GM18861 (cell line): ENCODE measurements at regions not wholly inside any gene's neighbourhood (a gene's known extent, or its start where the extent isn't known, plus 50 kb on each side); places are given as distances from the start of the nearest gene placed in this dataset.
"Not testable (repeated sequence)": the region's sequence is repeated elsewhere in the genome, so short reads cannot be mapped to it uniquely, and the experiment has no call there.

Source experiments
- ATAC-seq: cut with Tn5 transposase; IDR thresholded peaks from one replicate; pipeline ENCODE4 v1.9.1; 2021; ENCODE audit not compliant: unreplicated experiment

DNA sequence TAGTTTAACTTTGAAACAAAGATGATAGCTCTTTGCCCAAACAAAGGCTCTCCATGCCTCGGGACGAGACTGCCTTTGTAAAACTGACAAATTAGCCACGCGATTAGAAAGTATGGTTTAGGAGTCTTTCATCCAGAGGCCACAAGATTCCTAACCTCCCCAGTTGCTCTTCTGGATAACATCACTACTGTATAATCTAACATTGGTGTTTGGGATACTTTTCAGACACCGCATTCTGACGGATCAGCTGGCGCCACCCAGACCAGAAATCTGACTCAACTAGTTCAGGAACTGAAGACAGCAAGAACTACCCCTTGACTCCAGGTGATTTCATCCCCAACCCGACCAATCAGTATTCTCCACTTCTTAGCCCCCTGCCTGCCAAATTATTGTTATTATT, 98.1 kb upstream of the TEX13D start:
- no peak for ATAC-seq

DNA sequence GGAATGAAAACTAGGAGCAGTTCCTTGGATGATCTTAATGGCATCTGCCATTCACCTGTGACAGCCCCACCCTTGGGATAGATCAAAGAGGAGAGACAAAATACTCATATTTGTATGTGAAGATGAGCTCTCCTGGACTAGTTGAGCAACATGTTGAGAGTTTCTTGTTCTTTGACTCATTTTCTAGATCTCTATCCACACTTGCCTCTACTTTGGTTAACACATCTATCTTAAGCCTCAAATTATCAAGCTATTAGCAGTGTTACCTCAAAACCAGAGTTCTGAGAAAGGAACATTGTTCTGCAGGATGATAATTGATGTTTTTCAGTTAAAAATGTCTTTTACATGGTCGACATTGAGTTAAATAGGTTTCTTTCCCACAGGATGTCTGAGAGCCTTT, 94.2 kb upstream of the TEX13D start:
- ATAC-seq = no peak

DNA sequence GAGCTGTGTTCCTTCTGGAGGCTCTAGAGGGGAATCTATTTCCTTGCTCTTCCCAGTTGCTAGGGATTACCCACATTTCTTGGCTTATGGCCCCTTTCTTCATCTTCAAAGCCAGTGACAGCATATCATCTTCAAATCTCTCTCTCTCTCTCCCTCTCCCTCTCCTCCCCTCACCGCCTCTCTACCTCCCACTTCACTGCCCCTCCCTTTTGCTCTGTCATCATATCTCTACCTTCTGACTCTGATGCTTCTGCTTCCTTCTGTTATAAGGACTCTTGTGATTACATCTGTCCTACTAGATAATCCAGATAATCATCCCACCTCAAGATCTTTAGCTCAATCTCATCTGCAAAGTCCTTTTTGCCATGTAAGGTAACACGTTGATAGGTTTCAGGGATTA, 93.1 kb upstream of the TEX13D start:
- ATAC-seq = no peak

DNA sequence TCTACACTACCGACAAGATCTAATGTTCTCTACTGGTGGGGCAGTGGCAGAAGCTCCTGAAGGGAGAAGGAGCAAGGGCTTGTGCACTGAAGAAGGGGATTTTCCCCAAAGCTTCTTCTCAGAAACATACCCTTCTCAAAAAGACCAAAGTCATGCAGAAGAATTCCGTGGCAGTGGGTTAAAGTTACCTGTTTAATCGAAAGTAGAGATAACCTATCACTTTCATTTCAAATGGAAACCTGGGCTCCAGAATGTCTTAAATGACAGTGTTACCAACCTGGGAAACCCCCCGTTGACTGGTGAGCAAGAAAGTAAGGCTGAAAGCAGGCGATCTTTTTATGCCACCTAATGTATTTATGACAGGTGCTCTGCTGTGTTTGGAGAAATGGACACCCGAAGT, 92.5 kb upstream of the TEX13D start:
- ATAC-seq = peak; percentile 81

DNA sequence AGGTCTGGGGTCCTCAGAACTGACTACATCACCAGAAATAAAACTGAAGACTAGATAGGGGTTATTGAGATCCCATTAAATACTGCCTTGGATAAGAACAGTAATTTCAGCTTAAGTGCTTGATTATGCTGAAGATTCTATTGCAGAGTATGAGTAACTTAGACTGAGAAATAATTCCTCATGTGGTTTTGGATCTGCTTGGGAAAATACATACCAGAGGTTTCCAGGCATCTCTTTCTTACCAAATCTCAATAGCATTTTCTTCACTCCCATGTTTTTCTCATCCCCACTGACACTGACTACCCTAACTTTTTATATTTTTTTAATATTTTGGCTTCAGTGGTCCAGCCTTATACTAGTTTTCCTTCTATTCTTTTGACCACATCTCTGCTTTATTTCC, 92.0 kb upstream of the TEX13D start:
- no peak for ATAC-seq

DNA sequence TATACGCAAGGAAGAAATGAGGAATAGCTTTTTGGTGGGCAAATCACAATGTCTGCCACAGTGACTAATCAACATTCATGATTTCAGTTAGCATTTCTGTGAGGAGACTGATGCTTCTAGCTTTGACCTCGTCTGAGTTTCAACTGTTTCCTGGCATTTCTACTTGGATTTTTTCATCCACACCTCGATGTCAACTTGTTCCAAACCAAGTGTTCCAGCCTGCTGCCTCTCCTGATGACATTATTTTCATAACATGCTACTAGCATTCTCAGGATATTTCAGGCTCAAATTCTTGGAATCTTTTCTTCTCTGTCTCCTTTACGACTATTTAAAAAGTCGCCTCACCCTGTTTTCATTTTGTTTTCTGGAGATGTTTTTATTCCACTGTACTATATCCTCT, 90.3 kb upstream of the TEX13D start:
- no peak for ATAC-seq

DNA sequence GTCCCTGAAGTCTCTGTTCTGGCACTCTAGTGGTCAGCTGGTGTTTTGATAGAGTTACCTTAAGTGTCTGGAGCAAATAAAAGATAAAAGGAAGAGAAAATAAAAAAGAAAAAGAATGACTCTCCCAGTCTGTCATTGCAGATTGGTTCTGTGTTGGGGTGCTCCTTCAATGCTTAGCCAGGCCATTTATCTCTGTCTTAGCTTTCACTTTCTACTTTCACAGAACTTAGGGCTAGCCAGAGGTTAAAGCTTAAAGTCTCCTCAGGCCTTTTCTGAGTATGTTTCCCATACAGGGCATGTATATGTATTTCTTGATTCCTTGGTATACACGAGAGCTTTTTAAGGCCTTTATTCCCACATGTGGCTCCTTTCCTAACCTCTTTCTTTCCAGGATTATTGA, 83.1 kb upstream of the TEX13D start:
- ATAC-seq = peak; percentile 57

DNA sequence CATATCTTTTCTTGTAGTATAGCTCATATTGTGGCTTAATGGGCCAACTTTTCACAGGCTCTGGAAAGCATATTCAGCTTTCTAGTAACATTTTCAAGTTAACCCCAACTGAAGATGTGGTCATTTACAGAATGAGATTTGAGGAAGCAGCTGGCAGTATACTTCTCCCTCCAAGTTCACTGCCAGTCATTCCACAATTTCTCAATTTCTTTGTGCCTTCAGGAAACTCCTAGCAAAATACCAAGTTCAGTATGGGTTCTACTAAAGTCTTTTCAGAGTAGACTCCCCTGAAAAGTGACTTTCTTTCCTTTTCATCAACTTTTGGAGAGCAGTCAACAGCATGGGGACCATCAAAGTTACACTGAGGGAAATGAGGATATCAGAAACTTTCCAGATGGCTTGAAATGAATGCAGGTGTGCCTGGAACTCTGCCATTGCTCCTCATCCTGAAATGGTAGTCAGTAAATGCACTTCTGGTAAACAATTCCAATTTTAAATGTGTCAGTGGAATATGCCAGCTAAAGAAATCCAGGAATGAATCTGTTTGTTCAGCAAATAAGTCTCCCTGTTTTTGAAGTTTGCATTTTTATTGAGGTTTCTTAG, 81.5 kb upstream of the TEX13D start:
- no peak for ATAC-seq

DNA sequence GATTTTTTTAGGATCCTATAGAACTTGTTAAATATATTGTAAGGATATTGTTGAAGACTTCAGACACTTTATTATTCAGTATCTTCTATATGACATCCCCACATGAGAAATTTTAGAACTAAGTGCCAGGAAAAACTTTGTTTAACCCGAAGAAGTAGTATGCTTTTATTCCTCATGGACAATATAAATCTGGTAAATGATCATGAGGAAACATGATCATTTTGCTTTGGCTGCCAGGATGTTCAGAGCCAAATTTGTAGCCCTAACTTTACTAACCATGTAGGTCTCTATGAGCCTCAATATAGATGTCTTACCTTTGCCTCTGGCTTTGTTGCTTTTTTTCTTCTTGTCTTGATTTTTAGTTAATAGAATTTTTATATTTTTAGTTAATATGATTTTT, 77.8 kb upstream of the TEX13D start:
- no peak for ATAC-seq

DNA sequence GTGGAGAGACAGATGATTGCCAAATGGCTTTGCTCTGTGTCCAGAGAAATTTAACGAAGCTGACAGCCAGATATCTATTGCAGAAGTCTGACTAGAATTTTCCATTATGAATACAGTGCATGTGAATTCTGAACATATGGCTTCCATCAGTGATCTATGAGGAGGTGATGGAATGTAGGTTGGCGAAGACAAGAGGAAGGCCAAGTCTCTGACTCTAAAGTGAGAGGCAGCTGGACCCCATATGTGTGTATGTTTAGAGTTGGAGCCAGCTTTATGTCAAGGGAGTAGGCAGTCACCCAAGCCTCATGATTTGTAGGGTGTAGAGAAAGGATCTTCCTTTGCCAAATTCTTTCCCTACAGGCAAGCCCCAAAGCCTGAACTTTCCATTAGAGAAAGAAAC, 76.2 kb upstream of the TEX13D start:
- ATAC-seq = no peak

DNA sequence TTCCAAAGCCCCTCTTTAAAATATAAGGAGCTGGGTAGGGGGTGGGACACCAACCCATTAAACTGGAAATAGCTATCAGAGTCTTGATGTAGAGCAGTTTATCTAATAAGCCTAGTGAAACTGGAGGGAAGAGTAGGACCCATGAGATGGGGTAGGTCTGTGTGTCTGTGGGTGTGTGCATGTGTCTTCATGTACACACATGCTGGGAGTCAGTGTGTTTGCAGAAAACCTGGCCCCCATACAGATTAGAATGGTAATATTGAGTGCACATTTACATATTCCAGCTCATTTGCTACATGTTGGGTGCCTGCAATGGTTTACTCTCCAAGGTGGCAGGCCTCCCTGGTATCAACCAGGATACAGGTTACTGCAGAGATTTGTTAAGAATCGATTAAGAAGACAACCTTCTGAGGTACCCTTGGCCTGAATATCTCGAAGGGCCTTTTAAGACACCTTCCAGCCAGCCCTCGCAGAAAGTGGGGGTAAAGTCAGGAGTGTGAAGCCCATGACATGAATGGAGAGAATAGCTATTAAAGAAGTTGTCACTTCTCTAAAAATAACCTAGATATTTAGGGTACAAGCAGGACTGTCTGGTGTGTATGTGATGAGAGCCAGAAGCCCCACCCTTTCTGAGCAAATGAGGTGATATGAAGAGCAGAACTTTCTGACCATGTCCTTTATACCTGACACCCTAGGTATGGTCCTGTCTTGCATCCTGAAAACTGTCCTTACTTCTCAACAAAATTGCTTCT, 75.7 kb upstream of the TEX13D start:
- no peak for ATAC-seq

DNA sequence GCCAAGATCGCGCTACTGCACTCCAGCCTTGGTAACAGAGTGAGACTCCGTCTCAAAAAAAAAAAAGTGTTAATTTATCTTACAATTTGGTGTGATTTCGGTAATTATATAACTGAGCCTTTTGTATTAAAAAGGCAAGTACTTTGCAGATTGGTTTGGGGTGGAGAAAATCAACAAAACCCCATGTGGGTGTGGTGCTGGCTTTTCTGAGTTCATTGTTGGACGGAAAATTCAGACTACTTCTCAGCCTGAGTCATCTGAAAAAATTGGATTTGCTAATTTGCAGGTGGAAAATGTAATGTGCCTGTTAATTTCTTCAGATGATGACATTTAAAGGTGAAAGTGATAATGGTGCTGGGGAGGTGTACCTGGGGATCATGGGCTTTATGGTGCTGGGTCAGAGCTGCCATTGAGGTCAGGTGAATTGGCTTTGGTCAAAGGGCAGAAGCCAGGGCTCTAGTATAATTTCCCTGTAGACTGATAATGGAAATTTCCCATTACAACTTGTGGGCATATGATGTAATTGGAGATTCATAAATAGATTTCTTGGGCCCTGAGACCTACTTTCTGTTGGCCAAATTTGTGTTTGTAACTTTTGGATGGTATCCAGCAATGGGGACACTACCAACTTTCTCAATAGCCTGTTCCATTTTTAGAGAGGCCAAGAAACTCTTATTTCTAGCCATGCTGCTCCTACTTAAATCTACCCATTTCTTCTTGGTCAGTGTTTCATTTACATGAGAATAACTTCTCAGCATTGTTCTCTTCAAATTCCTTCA, 74.3 kb upstream of the TEX13D start:
- ATAC-seq = no peak

DNA sequence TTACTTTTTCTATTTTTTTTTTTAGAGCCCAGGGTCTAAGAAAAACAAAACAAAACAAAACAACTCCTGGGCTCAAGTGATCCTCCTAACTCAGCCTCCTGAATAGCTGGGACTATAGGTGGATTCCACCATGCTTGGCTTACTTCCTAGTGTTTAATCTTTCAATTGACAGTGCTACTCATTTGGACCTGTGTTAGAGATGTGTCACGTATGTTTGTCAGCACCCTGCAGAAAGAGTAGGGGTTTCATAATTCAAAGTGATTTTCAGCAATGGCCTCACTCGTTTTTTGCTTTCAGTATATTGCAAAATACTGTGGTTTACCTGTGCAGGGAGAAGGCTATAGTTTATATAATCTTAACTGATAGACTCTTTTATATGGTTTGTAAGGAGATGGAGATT, 71.6 kb upstream of the TEX13D start:
- no peak for ATAC-seq

DNA sequence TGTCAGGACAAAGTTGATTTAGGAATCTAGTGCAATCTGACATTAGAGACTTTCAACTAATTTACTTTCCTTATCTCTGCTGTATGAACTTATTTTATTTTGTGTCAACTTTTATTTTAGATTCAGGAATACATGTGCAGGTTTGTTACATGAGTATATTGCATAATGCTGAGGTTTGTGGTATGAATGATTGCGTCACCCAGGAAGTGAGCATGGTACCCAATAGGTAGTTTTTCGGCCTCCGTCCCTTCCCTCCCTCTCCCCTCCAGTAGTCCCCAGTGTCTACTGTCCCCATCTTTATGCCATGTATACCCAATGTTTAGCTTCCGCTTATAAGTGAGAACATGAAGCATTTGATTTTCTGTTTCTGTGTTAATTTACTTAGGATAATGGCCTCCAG, 68.7 kb upstream of the TEX13D start:
- ATAC-seq = no peak

DNA sequence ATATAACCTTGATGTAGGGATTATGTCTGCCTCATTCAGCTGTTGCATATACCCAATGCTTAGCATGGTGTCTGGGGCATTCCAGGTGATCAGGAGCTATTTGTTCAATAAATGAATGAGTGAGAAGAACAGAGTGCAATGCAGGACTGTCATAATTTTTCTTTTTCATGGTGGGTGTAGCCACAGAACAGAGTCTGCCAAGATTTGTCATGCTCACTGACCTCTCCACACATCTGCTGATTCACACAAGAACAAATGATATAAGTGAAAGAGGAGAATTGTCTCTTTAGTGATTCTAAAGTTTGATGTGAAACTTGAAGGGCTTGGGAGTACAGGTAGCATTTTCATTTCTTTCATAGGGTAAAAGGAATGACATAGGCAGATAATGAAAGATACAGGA, 64.4 kb upstream of the TEX13D start:
- ATAC-seq = no peak

DNA sequence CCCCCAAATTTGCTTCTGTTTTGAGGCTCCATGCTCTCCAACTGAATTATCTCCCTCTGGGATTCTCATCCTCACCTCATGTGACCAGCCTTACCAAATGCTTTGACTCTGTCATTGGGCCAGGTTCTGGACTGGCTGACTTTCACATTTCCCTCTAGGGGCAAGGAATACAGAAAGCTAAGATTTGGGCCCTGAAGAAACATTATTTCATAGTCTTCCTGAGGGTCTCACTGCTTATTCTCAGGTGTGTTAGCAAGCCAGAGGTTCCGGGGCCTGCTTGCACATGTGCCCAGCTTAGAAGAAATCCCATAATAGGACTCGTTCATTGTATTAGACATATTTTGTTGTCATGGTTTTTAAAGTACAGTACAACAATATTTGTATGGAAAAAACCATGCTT, 62.6 kb upstream of the TEX13D start:
- no peak for ATAC-seq

DNA sequence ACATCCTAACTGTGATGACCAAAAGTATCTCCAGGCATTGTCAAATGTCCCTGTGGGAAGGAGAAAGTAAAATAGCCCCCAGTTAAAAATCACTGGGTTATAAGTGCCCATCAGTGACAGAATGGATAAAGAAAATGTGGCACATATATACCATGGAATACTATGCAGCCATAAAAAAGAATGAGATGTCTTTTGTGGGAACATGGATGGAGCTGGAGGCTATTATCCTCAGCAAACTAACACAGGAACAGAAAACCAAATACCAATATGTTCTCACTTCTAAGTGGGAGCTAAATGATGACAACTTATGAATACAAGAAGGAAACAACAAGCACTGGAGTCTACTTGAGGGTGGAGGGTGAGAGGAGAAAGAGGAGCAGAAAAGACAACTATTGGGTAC, 60.9 kb upstream of the TEX13D start:
- not testable (repeated sequence) for ATAC-seq

DNA sequence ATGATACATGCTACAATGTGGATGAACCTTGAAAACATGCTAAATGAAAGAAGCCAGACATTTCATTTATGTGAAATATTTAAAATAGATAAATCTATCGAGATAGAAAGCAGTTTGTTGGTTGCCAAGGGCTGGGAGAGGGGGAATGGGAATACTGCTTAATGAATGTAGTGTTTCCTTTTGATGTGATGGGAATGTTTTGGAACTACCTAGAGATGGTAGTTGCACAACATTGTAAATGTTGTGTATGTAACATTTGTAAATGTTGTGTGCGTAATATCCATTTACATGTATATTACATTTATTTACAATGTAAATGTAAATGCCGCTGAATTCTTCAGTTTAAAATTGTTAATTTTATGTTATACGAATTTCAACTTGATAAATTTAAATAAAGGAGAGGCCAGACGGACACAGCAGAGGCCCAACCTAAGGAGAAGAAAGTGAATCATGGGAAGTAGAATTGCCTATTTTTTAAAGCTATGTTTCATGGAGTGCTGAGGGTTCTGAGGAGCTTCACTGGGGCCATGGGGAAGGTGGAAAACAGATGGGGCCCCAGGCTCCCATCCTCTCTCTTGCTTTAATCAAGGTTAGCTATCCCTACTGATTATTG, 60.0 kb upstream of the TEX13D start:
- no peak for ATAC-seq

DNA sequence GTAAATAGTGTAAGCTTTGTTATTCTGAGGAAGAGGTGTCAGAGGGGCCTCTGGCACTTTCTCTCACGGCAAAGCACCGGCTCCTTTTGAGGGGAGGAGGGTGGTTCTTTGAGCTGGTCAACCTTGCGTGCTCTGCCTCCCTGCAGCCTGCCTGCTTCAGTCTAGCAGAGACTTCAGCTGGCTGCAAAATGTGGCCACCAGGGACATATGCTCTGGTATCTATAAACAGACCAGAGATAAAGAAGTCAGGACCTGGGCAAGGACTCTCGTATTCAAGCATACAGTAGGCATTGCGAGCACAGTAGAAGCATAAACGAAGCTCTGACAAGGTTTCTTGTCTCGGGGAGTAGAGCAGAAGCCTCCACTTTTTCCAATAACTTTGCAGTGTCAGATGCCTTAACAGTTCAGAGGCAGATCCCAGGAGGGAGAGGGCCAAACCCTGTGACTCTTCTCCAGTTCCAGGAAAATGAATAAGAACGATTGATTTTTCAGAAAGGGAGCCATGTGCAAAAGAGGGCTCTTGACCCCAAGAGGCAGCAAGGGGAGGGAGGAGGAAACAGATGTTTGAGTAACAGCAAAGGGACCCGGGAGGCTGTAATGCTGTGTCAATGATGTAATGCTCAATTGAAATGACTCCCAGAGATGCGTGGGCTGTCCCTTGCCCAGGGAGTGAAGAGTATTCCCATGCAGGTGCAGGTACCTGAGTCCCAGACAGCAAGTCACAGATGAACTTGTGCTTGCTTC, 57.9 kb upstream of the TEX13D start:
- ATAC-seq = no peak

DNA sequence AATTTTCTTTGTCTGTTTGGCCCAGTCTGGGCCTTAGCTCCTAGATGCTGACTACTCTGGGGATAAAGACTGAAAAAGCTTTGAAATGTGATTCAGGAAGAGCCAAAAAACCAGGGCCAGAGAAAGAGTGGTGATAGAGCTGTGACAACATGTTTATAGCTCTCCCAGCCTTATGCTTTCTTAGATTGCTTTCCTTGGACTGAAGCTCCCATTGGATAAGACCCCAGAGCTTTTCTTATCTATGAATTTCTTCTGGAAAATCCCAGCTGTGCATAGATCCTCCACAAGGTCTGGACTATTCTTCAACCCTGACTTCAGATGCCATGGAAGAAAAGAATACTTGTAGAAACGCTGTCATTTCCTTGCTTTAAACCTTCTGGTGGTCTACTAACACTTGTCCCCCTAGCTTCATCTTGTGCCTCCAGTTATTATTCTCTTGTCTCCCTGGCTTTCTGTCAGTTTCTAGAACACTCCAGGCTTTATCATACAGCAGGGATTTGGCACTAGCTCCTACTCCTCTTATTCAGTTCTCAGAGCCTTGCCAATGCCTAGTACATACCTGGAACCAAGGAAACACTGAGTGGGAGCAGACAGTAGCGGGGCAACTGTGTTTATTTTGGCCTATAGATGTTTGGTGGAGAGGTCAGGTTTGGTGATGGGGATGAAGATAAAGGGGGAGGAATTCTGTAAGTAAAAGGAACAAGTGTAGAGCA, 57.1 kb upstream of the TEX13D start:
- ATAC-seq = no peak
